Sciatic nerve (tissue), 2 donors: ENCODE measurements at regions not wholly inside any gene's neighbourhood (a gene's known extent, or its start where the extent isn't known, plus 50 kb on each side); places are given as distances from the start of the nearest gene placed in this dataset.

ENCODE experiments used
- ATAC-seq: fragments of 200-7000 bp; cut with Tn5 transposase; one replicate; pipeline ENCODE4 v1.9.1; 2020; ENCODE audit warnings: mild to moderate bottlenecking, moderate library complexity
- DNase-seq: peaks from one replicate; pipeline ENCODE4 v3.0.0-alpha.2; 2020; ENCODE audit warnings: low spot score
- intact Hi-C: fragments of 100-400 bp; cut with DNase I; formaldehyde crosslinking; loops from one replicate; pipeline ENCODE4 v1.14.2; 2022
- donor health status: DM: no; HTN: no; CAD: no.
- donor health status: DM: no; HTN: no; CAD: no.

GRCh38 chr10:29142516-29143314 is 146.2 kb upstream of the LYZL1 start:
- DNase-seq (no peak), ATAC-seq (no peak)
- intact Hi-C loops: no loop called here

DNA sequence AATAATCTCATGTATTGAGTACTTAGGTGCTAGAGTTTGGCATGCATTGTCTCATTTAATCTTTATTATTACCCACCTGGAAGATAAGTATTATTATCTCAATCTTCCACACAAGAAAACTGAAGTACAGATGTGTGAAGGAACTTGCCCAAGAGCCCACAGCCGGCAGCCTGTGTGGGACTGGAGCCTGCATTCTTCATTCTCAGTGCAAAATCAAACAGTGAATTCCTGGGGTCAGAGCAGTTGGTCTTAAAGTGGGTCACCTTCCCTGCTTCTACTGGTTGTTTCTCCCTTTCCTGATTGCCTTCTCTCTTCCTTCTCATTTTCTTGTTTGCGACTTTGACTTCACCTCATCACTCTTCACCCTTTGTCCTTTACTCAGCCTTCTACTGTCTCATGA is 144.7 kb upstream of the LYZL1 start:
- DNase-seq (no peak), ATAC-seq (no peak)
- intact Hi-C loops: no loop called here

GRCh38 chr10:29146311-29147100 is 142.4 kb upstream of the LYZL1 start:
- DNase-seq: no peak
- peak; percentile 50 for ATAC-seq
- intact Hi-C loops: no loop called here

- DNase-seq (no peak), ATAC-seq (no peak)
- intact Hi-C loops: no loop called here
These were observed 138.9 kb upstream of the LYZL1 start for GRCh38 chr10:29150010-29150409.

DNA sequence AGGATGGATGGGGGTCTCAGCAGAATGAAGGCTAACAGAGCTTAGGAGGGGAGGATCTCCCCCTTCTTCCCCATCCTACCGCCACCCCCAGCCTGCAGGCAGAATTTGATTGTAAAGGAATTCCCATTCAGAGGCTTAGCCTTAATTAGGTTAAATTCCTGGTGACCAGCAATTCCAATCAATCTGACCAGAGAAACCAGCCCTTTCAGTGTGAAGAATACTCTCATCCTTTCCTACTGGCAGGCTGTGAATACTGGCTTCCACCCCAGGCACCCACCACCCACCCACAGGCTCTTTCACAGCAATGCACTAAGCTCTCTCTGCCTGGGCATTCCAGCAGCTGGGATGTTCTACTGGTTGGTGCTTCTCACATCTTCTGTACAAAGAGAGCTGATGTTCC is 137.9 kb upstream of the LYZL1 start:
- ATAC-seq: no peak
- no peak for DNase-seq
- intact Hi-C loops: no loop called here

DNA sequence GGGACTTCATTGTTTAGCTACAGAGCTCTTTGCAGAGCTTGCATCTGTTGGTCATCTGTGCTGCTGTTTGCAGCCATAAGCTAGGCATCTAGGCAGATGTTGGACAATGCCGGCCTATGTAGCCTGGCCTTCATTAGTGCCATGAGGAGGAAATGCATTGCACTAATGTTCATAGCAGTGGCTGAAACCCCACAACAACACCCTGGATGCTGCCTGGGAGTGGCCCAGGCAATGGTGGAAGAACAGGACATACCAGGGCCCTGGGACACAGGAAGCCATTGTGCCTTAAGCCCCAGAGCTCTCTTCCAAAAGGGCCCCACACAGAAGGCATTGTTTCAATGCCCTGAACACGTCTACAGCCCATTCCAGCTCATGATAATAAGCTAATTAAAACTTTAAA is 131.5 kb upstream of the LYZL1 start:
- ATAC-seq (no peak), DNase-seq (no peak)
- intact Hi-C loops: no loop called here

GRCh38 chr10:29158066-29158465 is 130.8 kb upstream of the LYZL1 start:
- DNase-seq (no peak), ATAC-seq (peak; percentile 30)
- intact Hi-C loops: no loop called here

DNA sequence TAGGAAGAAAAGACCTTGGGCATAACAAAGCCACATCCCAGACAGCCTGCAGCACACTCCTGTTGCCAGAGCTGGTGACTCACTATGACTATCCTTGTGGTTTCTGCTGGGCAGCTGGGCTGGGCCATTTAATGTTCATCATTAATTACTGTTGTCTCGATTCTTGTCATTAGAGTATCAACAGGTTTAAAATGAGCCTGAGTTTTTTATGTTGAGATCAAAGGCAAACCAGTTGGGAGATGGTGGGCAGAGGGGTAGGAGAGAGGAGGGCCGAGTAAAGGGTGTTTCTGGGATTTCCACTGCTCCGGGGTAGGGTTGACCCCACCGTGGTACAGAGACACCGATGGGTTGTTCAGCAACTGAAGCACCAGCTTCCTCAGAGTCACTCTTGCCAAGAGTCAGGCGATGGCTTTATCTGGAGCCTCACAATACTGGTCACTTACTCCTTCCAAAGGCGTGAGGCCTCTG is 128.7 kb upstream of the LYZL1 start:
- ATAC-seq: no peak
- no peak for DNase-seq
- intact Hi-C loops: no loop called here

DNA sequence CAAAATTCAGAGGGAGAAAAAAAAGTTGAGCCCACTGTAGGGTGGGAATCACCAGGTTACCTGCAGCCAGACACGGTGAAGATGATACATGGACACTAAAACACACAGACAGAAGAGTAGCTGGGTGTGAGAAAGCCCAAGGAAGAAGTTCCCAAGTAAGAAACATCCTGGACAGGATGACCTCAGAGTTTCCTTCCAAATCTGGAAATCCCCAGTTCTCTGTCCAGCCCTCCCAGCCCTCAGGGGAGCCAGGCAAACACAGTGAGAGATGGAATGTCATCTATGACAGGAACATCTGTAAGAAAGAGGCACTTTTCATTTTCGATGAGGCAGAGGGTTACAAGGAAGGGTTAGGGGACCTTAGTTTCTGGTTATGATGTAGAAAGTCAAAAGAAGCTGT is 125.1 kb upstream of the LYZL1 start:
- no peak for DNase-seq
- intact Hi-C loops: no loop called here
- ATAC-seq: no peak

DNA sequence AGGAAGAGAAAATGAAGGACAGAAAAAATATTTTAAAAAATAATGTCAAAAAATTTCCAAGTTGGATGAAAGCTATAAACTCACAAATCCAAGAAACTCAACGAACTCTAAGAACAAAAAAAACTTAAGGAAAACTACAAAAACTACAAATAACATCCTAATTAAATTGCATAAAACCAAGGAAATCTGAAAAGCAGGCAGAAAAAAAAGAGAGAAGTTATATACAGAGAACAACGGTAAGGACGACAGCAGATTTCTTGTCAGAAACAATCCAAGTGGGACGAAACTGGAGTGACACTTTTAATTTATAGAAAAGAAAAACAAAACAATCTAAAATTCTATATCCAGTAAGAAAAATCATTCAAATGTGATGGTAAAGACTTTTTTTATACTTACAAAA is 122.2 kb upstream of the LYZL1 start:
- DNase-seq: no peak
- ATAC-seq: no peak
- intact Hi-C loops: no loop called here

DNA sequence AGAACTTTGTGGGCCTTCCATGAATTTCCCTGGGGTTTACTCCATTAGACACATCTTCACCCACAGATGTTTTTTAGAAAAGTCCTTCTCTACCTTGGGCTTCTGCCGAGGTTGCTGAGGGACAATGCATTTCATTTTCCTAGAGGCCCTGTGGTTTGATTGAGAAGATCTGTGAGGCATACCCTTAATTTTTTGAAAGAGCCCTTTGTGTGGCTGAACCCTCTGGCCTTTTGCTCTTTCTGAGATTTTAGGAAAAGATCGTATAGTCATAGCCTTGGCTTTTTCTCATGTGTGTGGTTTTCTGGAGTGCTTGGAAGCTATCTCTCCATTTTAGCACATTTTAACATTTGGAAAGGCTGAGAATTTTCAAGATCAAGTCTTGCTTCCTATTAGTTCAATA is 119.8 kb upstream of the LYZL1 start:
- DNase-seq (no peak), ATAC-seq (no peak)

DNA sequence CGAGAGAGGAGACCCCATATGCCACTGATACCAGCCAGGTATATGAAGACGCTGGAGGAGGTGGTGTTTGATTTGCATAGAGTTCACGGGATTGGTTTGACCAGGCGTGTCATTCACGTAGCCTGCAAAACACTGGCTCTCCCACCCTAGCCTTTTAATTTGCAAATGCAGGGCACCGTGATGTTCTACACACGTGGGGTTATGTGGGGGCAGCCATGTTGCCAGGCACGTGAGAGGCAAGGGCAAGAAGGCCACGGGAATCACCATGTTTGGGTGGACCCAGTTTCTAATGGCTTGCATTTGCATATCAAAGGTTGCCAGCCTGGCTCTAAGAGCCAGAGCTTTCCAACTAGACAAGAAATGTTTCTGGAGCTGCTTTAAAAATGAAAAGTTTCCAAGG is 117.2 kb upstream of the LYZL1 start:
- intact Hi-C loops: no loop called here
- DNase-seq (no peak), ATAC-seq (no peak)

More for the DNA sequence above, 119.8 kb upstream of the LYZL1 start:
- intact Hi-C loops: no loop called here

GRCh38 chr10:29174389-29174788 is 114.5 kb upstream of the LYZL1 start:
- intact Hi-C loops: no loop called here
- DNase-seq (no peak), ATAC-seq (no peak)

DNA sequence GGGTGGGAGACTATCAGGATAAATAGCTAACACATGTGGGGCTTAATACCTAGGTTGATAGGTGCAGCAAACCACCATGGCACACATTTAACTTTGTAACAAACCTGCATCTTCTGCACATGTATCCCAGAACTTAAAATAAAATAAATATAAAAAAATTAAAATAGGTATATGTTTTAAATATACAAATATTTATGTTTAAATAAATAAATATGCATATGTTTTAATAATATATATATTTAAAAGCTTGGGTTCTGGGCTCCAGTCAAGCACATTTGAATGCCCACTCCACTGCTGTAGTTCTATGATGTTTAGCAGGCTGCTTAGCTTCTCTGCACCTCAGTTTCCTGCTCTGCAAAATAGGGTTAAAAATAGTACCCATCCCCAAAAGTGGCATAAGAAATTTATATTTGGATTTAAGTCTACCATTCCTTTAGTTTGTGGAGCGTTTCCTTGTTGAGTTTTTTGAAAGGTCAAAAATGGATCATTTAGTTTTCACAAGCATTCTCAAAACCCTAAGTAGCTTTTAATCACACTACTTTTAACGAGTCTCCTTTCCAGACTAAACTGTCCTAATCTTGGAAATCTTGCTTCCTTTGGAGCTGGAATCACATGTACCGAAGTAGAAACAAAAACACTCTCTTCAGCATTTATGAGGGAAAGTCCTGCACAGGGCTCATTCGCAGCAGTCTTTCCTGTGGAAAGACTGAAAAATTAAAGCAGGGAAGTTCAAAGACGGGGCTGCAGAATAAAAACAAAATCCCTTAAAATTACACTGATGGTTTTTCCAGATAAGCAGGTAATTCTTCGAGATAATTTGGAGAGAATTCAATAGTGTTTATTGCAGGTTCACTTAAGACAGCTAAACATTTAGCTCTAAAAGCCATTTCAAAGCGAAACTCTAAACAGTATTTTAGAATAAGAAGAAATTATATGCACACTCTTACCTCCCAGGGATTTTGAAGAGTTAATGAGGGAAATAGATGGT is 111.7 kb upstream of the LYZL1 start:
- DNase-seq: no peak
- intact Hi-C loops: no loop called here

DNA sequence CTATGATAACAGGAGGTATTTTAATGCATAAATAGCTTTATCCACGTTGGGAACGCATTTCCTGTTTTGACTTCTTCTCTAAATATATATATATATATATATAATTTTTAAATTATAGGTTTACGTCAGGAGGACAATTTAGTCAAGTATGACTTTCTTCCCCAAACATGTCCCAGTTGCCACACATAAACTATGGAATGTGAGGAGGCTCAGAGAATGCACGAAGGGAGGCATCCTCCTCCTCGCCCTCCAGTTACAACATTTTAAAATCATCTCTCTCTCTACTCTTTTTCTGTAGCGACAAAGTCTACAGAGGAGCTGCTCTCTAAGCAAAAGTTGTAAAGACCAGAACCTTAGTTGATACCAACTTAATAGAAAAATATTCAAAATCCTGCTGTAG is 106.9 kb upstream of the LYZL1 start:
- DNase-seq (no peak), ATAC-seq (no peak)
- intact Hi-C loops: no loop called here

More for the DNA sequence above, 111.7 kb upstream of the LYZL1 start:
- ATAC-seq: no peak

DNA sequence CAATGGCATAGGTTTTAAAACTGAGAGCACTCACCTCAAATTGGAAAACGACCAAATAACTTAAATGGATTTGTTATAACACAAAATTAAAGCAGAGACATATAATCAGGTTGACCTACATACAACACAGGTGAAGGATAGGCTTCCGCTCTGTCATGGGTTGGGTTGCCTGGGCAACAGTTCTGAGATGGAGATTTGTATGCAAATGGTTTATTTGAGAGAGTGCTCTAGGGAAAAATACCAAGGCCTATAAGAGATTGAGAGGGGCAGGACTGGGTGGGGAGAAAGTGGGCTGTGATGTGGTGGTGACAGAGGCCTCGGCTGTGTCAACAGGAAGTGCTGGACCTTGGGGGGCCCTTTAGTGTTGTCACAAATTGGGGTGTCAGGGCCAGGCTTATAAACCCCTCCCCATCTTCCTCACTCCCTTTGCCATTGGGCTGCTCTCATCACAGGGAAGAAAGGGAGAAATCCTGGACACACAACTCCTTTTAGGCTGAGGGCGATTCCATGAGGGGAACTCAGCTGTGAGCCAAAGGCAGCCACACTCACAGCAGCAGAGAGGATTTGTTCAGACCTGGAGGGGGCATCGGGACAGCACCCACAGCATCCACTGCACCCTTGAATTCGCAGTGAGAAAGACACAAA is 105.4 kb upstream of the LYZL1 start:
- DNase-seq (no peak), ATAC-seq (no peak)
- intact Hi-C loops: no loop called here

DNA sequence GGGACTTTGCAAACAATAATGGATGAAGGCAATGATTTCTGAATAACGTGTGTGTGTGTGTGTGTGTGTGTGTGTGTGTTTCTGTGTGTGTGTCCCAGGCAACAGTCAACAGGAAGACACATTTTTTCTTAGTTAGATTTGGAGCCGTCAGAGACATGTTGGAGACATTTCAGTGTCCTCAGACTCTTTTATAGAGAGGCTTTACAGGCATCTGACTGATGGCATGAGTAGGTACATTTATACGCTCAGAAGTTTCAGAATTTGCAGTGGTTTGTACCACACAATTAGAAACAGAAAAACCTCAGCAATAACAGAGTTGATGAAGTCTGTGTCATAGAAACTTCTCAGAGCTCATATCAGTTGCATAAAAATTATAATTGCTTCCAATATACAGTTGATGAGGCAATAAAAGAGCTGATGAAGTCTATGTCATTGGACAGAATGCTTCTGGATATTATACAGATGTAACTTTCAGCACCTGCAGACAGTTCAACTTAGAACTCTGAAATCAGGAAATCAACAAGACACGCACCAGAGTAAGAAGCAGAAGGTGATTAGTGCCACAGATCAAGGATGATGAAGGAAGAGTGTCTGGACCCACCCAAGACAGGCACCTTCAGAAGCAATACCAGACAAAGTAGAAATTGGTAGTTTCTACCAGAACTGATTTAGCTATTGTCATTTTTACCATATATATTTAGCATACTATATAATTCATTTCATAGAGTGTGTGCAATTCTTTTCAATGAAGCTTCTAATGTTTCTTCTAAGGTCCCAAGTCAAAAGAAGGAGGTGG is 104.5 kb upstream of the LYZL1 start:
- intact Hi-C loops: no loop called here
- DNase-seq: no peak
- no peak for ATAC-seq

GRCh38 chr10:29185050-29185449 is 103.8 kb upstream of the LYZL1 start:
- ATAC-seq (no peak), DNase-seq (no peak)
- intact Hi-C loops: no loop called here
